NCI-H526 treated with DMSO at 0.1 percent for 48 hours (cell line): ENCODE measurements at regions not wholly inside any gene's neighbourhood (a gene's known extent, or its start where the extent isn't known, plus 50 kb on each side); places are given as distances from the start of the nearest gene placed in this dataset.
A peak's percentile ranks its signal among the peaks of the same experiment; 100 is the strongest.

Experiments used
- DNase-seq: peaks from one replicate; lab custom pipeline; 2025; lab: John Stamatoyannopoulos, UW

DNA sequence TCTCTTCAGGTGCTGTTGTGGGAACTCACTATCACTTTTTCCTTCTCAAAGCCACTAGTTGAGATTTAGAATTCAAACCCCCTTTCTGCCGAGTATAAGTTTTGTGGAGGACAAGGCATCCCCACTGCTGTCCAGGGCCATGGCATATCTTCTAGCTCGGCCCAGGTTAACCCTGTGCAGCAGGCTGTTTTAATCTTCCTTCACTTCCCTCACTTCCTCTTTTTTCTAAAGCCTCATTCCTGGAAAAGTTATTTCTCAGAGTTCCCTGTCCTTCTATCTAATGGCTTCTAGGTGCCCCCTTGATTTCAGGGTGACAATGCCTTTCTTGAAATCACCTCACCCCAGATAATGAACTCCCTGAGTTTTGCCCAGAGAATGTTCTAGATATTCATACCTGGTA, 222.3 kb downstream of the SNX10 start:
- no peak for DNase-seq

DNA sequence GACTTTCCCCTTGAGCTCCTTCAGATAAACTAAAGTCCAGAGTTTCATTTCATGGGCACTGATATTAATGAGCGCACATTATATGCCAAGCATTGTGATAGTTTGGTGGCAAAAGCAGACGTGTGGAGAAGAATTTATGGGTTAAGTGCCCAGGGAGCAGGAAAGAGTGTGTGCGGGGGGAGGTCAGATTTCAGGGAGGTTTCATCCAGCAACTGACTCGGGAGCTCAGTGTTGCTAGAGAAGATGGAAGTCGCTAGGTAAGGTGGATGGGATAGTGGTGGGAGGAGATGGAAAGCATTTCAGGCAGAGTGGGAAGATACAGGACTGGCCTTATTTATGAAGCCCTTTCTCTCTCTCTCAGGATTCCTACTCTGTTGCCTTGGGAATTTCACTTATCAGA, 223.0 kb downstream of the SNX10 start:
- DNase-seq: no peak

DNA sequence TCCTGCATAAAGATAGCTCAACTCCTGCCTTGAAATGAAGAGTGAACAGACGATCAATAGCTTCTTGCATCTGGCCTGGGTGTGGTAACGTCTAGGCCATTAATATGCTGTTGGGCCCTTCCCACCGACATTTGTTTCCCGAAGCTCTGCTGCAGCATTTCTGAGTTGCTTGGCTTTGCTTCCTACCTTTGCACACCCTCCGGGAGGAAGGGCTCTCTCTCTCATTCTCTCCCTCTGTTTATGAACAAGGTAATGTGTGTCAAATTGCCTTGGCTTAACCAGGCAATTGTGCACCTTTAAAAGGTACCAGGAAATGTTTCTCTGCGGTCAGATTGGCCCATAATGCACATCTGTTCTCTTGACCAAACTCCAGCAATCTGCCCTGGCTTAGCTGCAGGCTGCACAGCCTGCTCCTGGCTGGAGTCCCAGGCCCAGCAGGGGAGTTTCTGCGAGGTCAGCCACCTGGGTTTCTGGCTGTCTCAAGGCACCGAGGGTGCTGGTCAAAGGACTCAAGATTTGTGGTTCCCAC, 223.7 kb downstream of the SNX10 start:
- no peak for DNase-seq

DNA sequence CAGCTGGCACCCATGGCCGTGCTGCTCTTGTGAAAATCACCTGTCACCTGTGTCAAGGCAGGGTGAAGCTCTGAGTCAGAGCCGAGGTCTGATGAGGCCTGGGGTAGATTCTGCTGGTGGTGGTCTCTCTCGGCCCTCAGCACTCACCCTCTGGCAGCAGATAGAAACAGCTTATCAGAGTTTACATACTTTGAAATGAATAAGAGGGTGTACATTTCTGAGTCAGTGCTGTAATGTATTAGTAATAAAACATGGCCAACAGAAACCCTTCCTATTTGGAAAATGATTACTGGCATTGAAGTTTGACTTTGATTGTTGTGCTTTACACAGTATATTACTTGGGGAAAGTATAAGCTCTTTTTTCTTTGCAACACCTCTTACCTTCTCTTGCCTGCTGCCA, 228.8 kb downstream of the SNX10 start:
- no peak for DNase-seq

DNA sequence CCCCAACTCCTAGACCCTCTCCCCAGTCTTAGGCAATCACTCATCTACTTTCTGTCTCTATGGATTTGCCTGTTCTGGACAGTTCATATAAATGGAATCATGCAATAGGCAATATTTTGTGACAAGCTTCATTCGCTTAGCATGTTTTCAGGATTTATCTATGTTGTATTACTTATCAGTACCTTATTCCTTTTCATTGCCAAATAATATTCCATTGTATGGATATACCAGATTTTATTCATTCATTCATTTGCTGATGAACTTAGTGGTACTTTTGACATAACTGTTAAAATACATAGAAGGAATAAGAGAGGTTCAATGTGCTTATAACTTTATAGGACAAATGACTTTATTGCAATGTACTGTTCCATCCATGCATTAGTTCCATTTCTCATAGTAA, 231.0 kb downstream of the SNX10 start:
- no peak for DNase-seq

DNA sequence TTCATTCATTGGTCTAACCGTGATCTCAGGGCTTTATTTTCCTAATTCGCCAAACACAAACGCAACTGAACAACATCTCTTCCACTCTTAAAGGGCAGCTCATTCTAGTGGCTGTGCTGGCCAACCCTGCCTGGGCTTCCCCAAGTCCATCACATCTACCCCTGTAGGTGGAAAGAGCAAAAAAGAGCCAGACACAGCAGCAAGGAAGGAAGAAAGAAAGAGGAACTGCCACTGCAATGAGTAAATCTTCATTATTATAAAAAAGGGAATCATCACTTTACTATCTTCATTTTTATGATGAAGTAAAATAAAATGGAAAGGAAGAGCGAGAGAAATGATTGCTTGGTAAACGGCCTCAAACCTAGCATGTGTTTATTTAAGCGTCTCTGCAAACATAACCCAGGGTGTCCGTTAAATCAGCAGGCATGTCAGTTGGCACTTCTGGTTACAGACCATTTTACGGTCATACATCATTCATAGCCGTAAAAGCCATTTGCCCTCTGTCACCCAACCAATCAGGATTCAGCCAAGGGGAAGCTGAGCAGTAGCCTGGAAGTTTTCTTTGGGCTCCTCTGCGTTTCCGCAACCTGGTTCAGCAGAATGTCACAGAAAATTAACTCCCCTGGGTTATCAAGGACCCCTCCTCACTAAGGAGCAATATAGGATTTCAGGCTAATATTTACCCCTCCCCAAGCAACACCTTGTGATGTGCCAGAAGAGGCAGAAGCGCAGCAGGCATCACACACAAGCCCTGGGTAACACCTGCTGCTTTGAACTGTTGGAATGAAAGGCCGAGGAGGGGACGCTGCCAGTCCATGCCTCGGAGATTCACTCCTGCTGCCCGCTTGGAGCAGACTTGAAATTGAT, 234.0 kb downstream of the SNX10 start:
- peak; percentile 87 for DNase-seq

DNA sequence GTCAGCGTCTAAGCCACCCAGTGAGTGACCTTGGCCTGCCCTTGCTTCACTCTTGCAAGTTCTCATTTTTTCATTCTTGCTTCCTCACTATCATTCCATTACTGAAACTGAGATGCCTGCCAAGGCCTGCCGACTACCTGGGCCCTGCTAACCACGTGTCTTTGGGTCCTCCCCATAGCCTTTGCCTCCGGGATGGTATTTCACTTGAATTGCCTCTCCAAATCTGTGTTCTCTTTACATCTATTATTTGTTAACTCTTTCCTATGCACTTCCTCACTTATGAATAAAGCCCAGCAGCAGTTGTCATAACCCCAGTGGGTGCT, 234.6 kb downstream of the SNX10 start:
- no peak for DNase-seq

DNA sequence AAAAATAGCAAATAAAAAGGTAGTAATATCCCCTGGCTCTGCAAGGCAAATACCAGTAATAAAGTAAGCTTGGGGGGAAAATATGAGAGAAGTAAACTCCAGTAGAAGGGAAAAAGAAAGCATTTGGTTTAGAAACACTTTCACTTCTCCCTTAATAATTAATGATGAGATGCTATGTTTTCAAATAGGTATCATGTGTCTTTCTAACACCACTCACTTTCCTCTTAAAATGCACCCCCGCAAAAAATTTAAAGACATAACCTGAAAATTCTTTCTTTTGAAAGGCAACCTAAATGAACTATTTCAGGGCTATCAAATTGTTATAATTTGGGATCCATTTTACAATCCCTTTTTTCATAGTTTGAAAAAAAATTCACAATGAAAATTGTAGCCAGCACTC, 240.3 kb downstream of the SNX10 start:
- DNase-seq: no peak

DNA sequence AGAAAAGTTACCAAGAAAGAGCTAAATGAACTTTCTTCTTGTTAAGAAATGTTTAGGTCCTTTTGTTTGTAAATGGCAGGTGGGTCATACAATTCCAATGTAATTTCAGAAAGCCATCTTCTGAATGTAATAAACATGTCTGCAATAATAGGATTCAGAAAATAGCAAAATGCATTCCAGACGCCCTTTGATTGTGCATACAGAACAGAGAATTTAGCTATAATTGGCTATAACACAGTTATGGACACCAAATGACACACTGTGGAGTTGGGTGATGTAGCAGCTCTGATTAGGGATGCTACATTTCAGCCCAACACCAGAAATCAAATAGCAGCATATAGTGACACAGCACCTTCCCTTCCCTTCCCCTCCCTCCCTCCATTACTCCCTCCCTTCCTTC, 240.8 kb downstream of the SNX10 start:
- no peak for DNase-seq

DNA sequence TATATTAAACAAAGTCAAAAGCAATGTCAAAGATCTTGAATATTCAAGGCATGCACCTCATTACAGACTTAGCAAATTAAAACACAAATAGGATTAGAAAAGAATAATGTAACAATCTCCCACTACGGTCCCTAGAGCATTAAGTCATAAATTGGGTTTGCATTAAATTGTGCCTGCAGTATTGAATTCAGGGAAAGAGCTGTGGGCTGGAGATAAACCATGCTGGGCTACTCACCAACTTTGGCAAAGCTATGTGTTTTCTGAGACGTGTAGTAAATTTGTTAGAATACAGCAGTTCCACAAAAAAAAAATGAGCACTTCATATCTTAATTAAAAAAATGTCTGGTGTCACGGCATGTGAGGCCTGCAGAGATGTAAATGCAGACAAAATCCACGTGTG, 241.6 kb downstream of the SNX10 start:
- peak; percentile 35 for DNase-seq

DNA sequence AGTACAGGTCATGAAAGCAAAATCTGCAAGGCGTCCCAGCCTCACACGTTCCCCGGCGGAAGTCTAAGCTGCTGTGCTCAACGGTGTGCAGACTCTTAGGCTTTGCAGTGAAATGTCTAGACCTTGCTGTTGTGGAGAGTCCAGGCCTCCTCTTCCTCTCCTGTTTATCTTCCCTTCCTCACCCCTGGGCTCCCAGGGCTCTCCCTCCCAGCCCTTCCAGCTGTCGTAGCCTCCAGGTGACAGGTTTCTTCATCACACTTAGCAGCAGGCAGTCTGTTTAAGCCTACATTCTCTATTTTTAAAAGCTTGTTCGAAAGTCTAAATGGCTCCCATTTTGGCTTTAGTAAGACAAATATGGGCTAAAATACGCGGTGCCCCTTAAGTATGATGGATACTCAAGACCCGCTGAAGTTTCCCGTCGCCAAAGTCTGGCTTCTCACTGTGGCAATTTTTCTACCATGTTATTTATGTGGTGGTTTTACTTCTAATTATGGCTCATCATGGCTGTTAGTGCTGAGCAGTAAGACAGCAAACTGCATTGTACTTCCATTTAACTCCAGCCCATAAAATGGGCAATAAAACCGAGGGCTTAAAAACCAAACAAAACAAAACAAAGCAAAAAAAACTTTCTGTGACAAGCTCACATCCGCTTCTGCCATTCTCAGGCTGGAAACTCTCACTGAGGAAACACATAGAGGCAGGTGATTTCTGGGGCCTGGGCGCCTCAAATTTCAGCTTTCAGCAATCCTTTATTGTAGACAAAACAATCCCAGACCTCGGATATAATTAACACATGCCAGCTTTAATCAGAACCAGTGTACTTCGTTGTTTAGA, 243.2 kb downstream of the SNX10 start:
- DNase-seq: peak; percentile 21

DNA sequence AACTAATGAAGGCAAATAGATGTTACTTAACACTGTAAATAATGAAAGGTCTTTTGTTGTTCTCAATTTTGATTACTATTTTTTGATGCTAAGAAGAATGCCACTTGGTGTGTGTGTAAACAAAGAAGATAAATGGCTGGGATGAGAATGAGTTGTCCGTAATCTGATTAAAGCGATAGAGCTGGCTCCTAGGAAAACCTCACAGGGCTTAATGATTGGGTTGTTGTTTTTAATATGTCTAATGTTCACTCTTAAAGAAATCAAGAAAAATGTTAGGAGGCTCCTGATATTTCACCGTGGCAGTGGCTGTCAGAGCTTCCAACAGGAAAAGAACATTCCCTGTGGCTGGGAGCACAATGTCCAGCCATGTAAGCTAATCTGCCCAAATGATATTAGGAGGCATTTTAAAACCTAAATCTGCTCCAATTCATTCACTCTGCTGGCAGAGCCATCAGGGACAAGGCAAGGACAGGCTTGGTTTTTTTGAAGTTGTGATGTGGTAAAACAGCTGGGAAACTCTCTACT, 243.9 kb downstream of the SNX10 start:
- DNase-seq: no peak

DNA sequence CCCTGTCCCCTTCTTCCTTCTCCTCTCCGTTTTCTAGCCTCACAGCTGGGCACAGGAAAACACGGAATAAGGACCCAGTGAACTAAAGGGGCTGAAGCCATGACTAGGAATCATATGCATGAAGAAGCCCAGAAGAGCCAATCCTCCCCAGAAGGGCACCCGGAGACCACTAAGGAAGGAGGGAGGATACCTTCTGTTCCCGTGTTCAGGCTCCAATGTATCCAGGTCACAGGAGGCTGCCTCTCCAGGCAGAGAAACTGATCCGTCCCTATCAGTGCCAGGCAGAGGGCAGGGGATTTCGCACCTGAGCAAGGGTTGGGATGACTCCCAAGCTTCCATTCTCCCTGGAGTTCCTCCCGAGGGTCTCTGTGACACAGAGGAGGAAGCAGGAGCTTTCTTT, 246.6 kb downstream of the SNX10 start:
- no peak for DNase-seq

DNA sequence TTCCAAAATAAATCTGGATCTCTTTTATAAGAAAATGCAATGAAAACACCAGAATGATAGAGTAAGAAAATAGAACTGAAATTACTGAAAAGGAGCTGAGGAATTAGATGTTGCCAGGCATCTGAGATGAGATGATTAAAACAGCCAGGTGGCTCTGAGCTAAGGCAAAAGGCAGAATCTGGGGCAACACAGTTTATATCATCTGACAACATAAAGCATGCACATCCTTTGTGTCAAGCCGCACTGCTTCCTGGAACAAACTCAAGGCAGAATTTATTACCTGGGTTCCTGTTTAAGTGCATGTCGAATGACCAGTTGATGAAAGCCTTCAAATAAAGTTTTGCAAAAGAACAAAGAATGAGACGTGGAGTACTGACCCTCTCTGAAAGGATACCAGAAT, 247.0 kb downstream of the SNX10 start:
- no peak for DNase-seq

DNA sequence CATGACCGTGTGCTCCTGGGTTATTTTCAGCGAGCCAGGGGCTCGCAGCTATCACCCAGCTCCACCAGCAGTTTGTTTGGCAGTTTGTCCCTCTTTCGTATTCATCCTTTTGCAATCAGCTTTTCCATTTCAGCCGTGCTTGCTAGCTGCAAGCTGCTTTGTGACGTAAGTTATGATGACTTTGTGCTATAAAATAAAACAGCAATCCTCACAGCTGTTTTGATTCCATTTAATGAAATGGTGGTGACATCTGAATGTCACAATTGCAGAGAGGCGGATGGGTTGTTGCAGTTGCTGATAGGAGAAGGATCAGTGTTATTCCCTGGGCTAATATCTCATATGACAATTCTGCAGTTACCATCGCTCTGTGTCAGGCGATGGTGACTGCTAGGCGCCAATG, 251.7 kb downstream of the SNX10 start:
- no peak for DNase-seq

DNA sequence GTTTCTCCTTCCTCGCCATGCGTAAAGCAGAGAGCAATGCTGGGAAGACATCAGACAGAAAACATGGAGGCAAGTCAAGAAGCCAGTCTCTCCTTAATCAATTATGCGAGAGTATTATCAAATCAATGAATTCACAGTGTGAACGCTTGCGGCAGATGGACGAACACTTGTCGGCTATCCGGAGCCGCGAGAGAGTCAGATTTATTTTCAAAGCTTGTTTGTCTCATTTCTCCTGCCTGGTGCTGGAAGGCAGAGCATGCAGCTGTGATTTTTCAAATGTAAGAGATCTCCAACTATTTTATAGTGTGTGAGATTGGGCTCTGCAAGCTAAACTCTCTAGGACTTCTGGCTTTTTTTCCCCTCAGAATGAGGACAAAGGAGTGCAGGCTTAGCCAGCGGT, 252.3 kb downstream of the SNX10 start:
- DNase-seq: no peak

DNA sequence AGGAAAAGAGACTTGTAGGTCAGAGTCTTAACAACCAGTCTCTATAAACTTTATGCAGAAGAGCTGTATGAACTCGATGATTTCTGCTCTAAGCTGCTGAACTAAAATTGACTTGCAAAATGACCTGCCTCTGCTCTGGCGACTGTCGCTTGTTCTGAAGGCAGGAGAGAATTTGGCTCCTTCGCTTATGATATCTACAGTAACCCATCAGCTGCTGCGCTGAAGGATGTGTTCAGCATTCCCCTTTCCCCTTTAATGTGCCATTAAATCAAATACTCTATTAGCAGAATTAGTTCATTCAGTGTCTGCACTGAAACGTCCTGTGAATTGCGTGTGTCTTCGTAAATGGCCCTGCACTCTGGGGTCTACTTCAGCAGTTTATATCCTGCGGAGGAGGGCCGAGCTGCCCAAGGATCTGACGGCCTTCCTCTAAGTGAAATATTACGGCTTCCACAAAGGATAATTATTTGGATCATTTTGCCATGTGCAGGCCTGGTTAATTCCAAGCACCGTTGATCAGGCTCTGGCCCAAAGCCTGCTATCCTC, 254.9 kb downstream of the SNX10 start:
- DNase-seq: no peak

DNA sequence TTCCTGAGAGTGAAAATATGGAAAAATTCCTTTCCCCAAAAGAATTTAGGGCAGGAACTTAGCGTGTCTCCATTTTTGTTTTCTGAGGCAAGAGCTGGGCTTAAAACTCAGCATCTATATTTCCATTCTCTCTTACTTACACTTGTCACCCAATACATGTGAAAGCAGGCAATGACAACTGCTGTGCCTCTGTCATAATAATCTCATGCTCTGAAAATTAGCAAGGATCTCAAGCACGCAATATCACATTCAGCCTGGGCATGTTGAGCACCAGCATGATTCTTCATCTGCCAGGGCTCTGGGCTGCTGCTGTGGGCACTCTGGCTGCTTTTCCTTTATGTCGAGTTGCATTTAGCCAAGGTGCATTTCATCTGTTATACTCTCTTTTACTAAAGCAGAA, 255.5 kb downstream of the SNX10 start:
- DNase-seq: no peak

DNA sequence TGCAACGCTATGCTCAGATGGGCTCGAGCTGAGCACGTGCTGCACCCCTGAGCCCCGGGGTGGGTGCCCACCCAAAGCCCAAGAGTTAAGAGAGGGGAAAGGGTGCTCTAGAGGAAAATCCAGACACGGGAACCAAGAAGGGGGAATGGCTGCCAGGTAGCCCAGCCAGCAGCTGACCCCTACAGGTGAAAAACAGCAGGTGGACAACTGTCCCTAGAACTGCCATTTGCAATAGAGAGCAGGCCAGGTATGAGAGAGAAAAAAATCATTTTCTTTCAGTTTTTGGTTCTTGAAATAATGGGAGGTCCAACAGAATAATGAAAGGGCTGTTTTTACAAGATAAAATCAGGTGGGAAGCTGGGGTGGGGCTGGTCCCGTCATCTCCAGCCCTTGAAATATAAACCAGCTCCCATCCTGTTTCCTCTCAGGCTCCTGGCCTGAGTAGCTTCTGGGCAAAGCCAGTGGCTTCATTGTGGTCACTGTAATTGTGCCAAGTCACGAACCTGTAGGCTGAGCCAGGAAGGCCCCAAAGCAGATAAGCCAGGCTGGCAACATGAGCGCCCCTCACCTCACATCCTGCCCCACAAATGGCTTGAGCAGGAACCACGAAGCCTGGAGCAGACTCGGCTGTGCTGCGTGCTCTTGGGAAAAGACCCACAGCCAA, 257.8 kb downstream of the SNX10 start:
- no peak for DNase-seq

DNA sequence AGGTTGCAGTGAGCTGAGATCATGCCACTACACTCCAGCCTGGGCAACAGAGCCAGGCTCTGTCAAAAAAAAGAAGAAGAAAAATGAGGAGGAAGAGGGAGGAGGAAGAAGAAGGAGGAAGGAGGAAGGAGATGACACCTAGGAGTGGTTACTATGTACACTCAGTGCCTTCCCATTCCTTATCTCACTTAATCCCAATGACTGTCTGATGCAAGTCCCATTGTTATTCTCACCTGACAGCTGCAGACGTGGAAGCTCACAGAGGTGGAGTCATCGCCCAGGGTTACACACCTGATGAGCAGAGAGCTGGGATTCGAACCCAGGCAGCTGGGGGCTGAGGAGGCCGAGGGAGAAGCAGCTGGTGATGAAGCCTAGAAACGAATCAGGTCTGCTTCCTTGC, 258.8 kb downstream of the SNX10 start:
- no peak for DNase-seq

DNA sequence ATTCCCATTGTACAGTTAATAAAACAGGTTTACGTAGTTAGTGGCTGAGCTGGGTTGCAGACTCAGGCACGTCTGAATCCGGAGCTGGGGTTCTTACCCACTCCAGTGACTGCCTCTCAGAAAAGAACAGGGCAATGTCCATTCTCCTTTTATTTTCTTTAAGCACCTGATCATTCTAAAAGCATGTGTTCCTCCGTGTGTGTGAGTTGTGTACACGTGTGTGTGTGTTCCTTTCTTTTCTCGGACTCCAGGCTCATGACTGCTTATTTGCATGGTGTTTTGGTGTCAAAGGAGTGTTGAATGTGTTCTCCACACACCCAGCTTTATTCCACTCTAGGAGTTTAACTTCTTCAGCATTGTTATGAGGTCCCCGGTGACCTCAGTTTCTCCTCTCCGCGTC, 260.1 kb downstream of the SNX10 start:
- no peak for DNase-seq

DNA sequence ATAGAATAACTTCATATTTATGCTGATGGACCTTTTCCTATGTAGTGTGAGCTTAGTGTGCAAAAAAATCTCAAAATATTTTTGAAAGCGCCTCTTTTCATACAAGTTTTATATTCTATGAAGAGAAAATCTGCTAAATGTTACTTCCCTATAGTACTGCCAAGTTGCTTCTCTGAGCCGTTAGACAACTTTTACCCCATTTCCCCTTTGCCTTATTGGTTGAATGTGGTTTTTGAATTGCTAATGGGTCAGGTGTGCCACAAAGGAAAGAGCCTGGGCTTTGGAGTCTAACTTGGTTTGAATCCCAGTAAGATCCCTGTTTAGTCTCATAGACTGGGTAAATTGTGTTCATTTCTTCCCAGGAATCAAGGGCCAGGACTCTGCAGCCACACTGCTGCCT, 261.5 kb downstream of the SNX10 start:
- DNase-seq: no peak
